Gastrocnemius medialis (tissue), 4 donors: ENCODE measurements at regions not wholly inside any gene's neighbourhood (a gene's known extent, or its start where the extent isn't known, plus 50 kb on each side); places are given as distances from the start of the nearest gene placed in this dataset.

Source experiments
- ATAC-seq, 2 donors: fragments of 150-250 bp; one replicate each; pipeline ENCODE4 v1.9.1; 2016
- DNase-seq, 2 donors: peaks; one replicate each; pipeline ENCODE4 v3.0.0-alpha.2; 2019
- H3K27ac ChIP-seq, 4 donors: fragments of 200-600 bp; sonication (generic); 1 replicate in 1 of 4; 2 replicates in 3 of 4; pipeline ENCODE4 v1.5.1; 2016 to 2018; ENCODE audit warnings: mild to moderate bottlenecking in 2 of 4, moderate library complexity in 1 of 4
- H3K27me3 ChIP-seq, 3 donors: fragments of 200-600 bp; sonication (generic) in 2 of 3; 1 replicate in 1 of 3; 2 replicates in 2 of 3; pipeline versions ENCODE4 v1.5.1 to v1.6.0; 2016 to 2019; ENCODE audit warnings: mild to moderate bottlenecking in 1 of 3, moderate library complexity in 1 of 3
- H3K36me3 ChIP-seq, 2 donors: fragments of 200-600 bp; sonication (generic) in 1 of 2; one replicate each; pipeline ENCODE4 v1.5.1; 2017 to 2018
- H3K4me1 ChIP-seq, 2 donors: fragments of 200-600 bp; sonication (generic) in 1 of 2; one replicate each; pipeline ENCODE4 v1.5.1; 2016 to 2017; ENCODE audit warnings: mild to moderate bottlenecking in 2 of 2
- H3K4me3 ChIP-seq, 4 donors: fragments of 200-600 bp; sonication (generic) in 3 of 4; 1 replicate in 1 of 4; 2 replicates in 3 of 4; pipeline ENCODE4 v1.5.1; 2016 to 2019; ENCODE audit warnings: mild to moderate bottlenecking in 2 of 4
- H3K9me3 ChIP-seq, 3 donors: fragments of 200-600 bp; sonication (generic) in 2 of 3; 1 replicate in 1 of 3; 2 replicates in 2 of 3; pipeline ENCODE4 v1.5.1; 2016 to 2019
- POLR2A ChIP-seq, 2 donors: fragments of 450-650 bp; IDR thresholded peaks; one replicate each; pipeline ENCODE4 v1.6.1; 2017; ENCODE audit warnings: antibody characterized with exemption in 2 of 2, mild to moderate bottlenecking in 2 of 2, moderate library complexity in 2 of 2
- in situ Hi-C, 4 donors: fragments of 200-750 bp; cut with MboI; loops; one replicate each; pipeline versions ENCODE4 v1.15.0 to v1.8.0; 2017; ENCODE audit warnings: low sequenced_read_pairs in 4 of 4
- intact Hi-C: fragments of 100-400 bp; cut with DNase I; formaldehyde crosslinking; loops from one replicate; pipeline ENCODE4 v1.15.1; 2023; ENCODE audit warnings: low total_unique reads
- TF ChIP-seq, protein P1 (sequence below), 5 experiments: fragments of 450-650 bp in 3 of 5; fragments of 200-600 bp in 2 of 5; sonication (generic) in 2 of 5; IDR thresholded peaks in 4 of 5; conservative IDR thresholded peaks in 1 of 5; 1 replicate in 4 of 5; 2 replicates in 1 of 5; pipeline ENCODE4 v1.5.1; 2016 to 2019; ENCODE audit warnings: antibody characterized with exemption in 5 of 5, mild to moderate bottlenecking in 3 of 5, moderate library complexity in 3 of 5

DNA sequence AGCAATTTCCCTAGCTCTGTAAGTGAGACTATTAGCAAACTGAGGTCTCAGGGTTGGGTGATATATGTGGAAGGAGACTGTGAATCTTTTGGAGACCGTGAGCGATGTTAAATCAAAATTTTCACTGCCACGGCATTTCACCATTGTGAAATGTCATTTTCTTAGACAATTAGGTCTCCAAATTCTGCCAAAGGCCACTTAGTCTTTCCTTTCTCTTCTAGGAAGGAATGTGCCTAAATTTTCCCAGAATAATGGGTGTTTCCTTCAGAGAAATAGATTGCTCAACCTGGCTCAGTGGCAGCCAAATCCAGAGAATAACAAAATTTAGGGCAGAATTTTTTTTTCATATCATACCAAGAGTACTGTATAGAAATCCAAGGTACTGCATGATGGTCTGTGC lies 64.5 kb upstream of the SCEL start:
- Histone ChIP-seq H3K27me3 (no peaks in the 10 kb centered on the region), H3K27ac (peak overlapping the region in 2 of 4 donors; percentile 33 to 36), H3K36me3 (no peaks in the 10 kb centered on the region), H3K4me1 (no peaks in the 10 kb centered on the region), H3K4me3 (no peak overlapping the region), H3K9me3 (no peaks in the 10 kb centered on the region)
- TF ChIP-seq POLR2A (IDR thresholded peaks at IDR 0.05), result no peak
- TF ChIP-seq, protein P1, sequence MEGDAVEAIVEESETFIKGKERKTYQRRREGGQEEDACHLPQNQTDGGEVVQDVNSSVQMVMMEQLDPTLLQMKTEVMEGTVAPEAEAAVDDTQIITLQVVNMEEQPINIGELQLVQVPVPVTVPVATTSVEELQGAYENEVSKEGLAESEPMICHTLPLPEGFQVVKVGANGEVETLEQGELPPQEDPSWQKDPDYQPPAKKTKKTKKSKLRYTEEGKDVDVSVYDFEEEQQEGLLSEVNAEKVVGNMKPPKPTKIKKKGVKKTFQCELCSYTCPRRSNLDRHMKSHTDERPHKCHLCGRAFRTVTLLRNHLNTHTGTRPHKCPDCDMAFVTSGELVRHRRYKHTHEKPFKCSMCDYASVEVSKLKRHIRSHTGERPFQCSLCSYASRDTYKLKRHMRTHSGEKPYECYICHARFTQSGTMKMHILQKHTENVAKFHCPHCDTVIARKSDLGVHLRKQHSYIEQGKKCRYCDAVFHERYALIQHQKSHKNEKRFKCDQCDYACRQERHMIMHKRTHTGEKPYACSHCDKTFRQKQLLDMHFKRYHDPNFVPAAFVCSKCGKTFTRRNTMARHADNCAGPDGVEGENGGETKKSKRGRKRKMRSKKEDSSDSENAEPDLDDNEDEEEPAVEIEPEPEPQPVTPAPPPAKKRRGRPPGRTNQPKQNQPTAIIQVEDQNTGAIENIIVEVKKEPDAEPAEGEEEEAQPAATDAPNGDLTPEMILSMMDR (IDR thresholded peaks at IDR 0.05 in 4 of 5, conservative IDR thresholded peaks at IDR 0.05 in 1 of 5), result no peak
- DNase-seq (no peak), ATAC-seq (peak; percentile 33 to 64)
- in situ Hi-C loops, result no loop called here
- intact Hi-C loops, result loop anchor here (5.0 kb wide), 1 partner anchor 84 kb away; no protein-coding TSS in a partner anchor

DNA sequence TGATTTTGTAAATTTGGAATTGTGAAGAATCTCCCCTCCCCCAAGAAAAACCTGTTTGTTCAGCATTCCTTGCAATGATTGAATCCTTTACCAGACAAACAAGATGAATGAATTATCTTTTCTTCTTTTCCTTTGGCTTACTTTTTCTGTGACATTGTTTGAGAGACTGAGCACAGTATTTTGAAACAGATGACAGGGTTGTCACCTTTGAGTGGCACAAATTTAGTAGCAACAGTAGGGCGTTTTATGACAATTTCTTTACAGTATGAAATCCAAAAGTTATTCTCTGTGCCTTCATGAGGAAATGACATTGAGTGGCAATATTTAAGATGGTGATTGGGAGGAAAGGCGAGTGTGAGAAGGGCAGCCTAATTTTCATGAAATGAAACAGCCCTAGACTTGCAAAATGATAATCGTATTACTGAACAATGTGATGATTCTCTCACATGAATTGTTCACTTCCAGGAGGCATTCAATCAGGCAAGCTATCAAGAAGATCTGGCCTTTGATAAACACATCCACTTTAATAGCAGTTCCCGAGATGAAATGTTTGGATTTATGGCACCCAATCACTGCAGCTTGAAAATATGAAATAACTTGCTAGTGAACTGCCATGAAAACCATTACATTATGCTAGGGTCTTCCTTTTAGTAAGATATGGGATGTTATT lies 68.6 kb upstream of the SCEL start:
- no peaks in the 10 kb centered on the region for H3K4me1 ChIP-seq
- TF ChIP-seq, protein P1 (IDR thresholded peaks at IDR 0.05 in 4 of 5, conservative IDR thresholded peaks at IDR 0.05 in 1 of 5), result no peak
- no peak for TF ChIP-seq POLR2A (IDR thresholded peaks at IDR 0.05)
- in situ Hi-C loops (no loop called here), intact Hi-C loops (no loop called here)
- no peaks in the 10 kb centered on the region for H3K9me3 ChIP-seq
- H3K36me3 ChIP-seq, result no peaks in the 10 kb centered on the region
- H3K27ac ChIP-seq, result no peak overlapping the region
- no peaks in the 10 kb centered on the region for H3K27me3 ChIP-seq
- DNase-seq (no peak), ATAC-seq (no peak)
- no peak overlapping the region for H3K4me3 ChIP-seq

DNA sequence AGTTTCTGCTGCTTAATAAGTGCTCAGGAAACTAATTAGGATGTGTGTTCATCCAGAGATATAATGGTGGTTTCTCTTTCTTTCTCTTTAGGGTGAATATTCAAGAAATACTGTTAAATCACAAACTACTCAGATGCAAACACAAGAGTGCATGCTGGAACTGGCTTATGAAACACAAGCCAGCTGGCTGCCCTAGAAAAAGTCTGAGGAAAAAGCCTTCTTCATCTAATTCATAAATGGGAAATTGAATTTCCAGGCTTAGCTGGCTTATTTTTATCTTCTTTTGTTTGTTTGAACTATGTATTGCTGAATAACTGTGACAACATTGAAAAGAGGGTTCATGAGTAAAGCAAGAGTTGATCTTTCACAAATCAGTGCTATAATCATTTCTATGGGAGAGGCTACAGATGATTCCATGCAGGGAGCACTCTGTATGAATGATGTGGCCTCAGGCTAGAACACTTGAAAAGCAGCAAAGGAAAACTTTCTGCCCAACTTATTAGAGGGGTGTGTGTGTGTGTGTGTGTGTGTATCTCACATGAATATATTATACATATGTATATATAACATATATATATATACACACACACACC lies 69.8 kb upstream of the SCEL start:
- DNase-seq (no peak), ATAC-seq (no peak)
- H3K4me3 ChIP-seq, result no peak overlapping the region
- no peaks in the 10 kb centered on the region for H3K27me3 ChIP-seq
- H3K9me3 ChIP-seq, result no peaks in the 10 kb centered on the region
- intact Hi-C loops, result no loop called here
- TF ChIP-seq, protein P1 (IDR thresholded peaks at IDR 0.05 in 4 of 5, conservative IDR thresholded peaks at IDR 0.05 in 1 of 5), result no peak
- no peak for TF ChIP-seq POLR2A (IDR thresholded peaks at IDR 0.05)
- H3K4me1 ChIP-seq, result no peaks in the 10 kb centered on the region
- no peaks in the 10 kb centered on the region for H3K36me3 ChIP-seq
- in situ Hi-C loops, result no loop called here
- H3K27ac ChIP-seq, result no peak overlapping the region

DNA sequence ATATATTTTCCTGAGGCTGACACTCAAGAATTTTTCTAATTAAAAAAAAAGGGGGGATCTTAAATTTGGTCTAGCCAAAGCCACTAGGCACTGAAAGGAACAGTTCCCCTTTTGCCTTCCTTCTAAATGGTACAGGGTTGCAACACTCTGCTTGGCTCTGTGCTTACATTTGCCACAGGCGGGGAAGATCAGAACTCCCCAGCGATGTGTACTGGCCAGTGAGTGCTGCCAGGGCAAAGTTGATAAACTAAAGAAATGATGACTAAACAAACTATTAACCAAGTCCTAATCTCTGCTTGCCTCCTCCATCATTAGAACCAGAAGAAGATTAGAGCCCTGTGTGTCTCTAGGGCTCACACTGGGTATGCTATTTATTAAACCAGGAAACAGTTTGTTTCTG lies 75.3 kb upstream of the SCEL start:
- Histone ChIP-seq H3K4me1 (no peaks in the 10 kb centered on the region), H3K27me3 (no peaks in the 10 kb centered on the region), H3K36me3 (no peaks in the 10 kb centered on the region), H3K27ac (no peak overlapping the region), H3K9me3 (no peaks in the 10 kb centered on the region), H3K4me3 (no peak overlapping the region)
- in situ Hi-C loops (no loop called here), intact Hi-C loops (no loop called here)
- TF ChIP-seq, protein P1 (IDR thresholded peaks at IDR 0.05 in 4 of 5, conservative IDR thresholded peaks at IDR 0.05 in 1 of 5), result no peak
- no peak for TF ChIP-seq POLR2A (IDR thresholded peaks at IDR 0.05)
- no peak for ATAC-seq
- DNase-seq, result peak in 1 of 2 donors; percentile 40
